ENCODE measurements at regions not wholly inside any gene's neighbourhood (a gene's known extent, or its start where the extent isn't known, plus 50 kb on each side); places are given as distances from the start of the nearest gene placed in this dataset.
"Not testable (repeated sequence)": the region's sequence is repeated elsewhere in the genome, so short reads cannot be mapped to it uniquely, and the experiment has no call there.

DNA sequence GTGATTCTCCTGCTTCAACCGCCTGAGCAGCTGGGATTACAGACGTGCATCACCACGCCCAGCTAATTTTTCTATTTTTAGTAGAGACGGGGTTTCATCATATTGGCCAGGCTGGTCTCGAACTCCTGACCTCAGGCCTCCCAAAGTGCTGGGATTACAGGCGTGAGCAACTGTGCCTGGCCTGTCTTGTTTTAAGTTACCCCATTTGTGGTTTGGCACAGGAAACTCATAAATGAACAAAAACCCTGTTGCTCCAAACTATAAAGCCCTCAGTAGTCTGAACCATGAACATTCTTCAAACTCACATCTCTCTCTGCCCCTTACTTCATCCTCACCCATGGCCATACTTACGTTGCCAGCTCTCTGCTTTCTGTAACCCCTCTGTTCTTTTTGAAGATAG lies 61.7 kb downstream of the RHOU start:
- not testable (repeated sequence) for H3K4me1 ChIP-seq (ENCODE audit: control insufficient read depth in 1 of 2, low read depth in 2 of 2); H3K4me3 ChIP-seq; H3K27ac ChIP-seq; DNase-seq (ENCODE audit: low spot score); H3K27me3 ChIP-seq (replicated peaks; ENCODE audit: insufficient read depth); H3K9me3 ChIP-seq; H3K36me3 ChIP-seq; ATAC-seq (ENCODE audit: insufficient number of reproducible peaks, low FRiP score, low read depth)

DNA sequence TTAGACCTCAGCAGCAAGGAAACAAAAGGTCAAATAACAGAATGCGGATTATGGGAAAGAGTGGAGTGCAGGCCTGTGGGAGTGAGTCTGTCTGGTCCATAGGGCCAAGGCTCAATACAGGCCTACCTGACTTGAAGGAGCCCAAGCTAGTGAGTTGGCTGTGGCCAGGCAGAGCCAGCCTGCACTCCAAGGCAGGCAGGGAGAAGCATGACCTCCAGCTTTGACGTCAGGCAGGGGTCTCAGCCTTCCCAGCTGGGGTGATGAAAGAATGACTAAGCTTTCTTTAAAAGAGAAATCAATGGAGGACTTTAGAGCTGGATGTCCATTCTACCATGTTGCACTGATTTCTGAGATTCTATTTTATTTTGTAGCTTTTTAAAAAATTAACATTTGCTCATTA lies 62.8 kb downstream of the RHOU start:
- no peak overlapping the region for H3K27ac ChIP-seq
- H3K4me1 ChIP-seq (ENCODE audit: control insufficient read depth in 1 of 2, low read depth in 2 of 2) = no peaks in the 10 kb centered on the region
- H3K9me3 ChIP-seq = no peaks in the 10 kb centered on the region
- ATAC-seq (ENCODE audit: insufficient number of reproducible peaks, low FRiP score, low read depth) (no peak), DNase-seq (ENCODE audit: low spot score) (no peak)
- TF ChIP-seq, protein P1, sequence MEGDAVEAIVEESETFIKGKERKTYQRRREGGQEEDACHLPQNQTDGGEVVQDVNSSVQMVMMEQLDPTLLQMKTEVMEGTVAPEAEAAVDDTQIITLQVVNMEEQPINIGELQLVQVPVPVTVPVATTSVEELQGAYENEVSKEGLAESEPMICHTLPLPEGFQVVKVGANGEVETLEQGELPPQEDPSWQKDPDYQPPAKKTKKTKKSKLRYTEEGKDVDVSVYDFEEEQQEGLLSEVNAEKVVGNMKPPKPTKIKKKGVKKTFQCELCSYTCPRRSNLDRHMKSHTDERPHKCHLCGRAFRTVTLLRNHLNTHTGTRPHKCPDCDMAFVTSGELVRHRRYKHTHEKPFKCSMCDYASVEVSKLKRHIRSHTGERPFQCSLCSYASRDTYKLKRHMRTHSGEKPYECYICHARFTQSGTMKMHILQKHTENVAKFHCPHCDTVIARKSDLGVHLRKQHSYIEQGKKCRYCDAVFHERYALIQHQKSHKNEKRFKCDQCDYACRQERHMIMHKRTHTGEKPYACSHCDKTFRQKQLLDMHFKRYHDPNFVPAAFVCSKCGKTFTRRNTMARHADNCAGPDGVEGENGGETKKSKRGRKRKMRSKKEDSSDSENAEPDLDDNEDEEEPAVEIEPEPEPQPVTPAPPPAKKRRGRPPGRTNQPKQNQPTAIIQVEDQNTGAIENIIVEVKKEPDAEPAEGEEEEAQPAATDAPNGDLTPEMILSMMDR (IDR thresholded peaks at IDR 0.05) = no peak
- H3K27me3 ChIP-seq (replicated peaks; ENCODE audit: insufficient read depth) = no peaks in the 10 kb centered on the region
- no peaks in the 10 kb centered on the region for H3K36me3 ChIP-seq
- no peak overlapping the region for H3K4me3 ChIP-seq

DNA sequence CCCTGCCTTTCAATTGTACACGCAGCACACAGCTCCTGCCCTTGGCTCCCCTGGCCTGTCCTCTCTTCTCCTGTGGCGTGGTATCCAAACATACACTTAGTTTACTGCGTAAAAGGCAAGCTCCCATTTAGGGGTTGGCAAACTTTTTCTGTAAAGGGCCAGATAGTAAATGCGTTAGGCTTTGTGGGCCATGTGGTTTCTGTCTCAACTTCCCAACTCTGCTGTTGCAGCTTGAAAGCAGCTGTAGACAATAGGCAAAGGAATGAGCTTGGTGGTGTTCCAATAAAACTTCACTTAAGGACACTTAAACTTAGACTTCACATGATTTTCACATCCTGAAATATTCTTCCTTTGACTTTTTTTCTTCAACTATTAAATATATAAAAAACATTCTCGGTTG lies 63.3 kb downstream of the RHOU start:
- Histone ChIP-seq H3K36me3 (no peaks in the 10 kb centered on the region), H3K4me1 (ENCODE audit: control insufficient read depth in 1 of 2, low read depth in 2 of 2) (no peaks in the 10 kb centered on the region), H3K27ac (no peak overlapping the region), H3K9me3 (no peaks in the 10 kb centered on the region), H3K27me3 (replicated peaks; ENCODE audit: insufficient read depth) (no peaks in the 10 kb centered on the region), H3K4me3 (no peak overlapping the region)
- TF ChIP-seq, protein P1 (IDR thresholded peaks at IDR 0.05) = no peak
- DNase-seq (ENCODE audit: low spot score) (no peak), ATAC-seq (ENCODE audit: insufficient number of reproducible peaks, low FRiP score, low read depth) (no peak)

DNA sequence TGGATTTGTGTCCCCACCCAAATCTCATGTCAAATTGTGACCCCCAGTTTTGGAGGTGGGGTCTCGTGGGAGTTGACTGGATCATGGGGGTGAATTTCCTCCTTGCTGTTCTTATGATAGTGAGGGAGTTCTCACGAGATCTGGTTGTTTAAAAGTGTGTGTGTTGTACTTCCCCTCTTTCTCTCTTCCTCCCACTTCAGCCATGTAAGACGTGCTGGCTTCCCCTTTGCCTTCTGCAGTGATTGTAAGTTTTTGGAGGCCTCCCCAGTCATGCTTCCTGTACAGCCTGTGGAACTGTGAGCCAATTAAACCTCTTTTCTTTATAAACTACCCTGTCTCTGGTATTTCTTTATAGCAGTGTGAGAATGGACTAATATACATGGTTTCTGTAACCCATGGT lies 64.6 kb downstream of the RHOU start:
- TF ChIP-seq, protein P1 (IDR thresholded peaks at IDR 0.05) = no peak
- Histone ChIP-seq H3K4me3 (no peak overlapping the region), H3K9me3 (no peaks in the 10 kb centered on the region), H3K27me3 (replicated peaks; ENCODE audit: insufficient read depth) (no peaks in the 10 kb centered on the region), H3K36me3 (no peaks in the 10 kb centered on the region), H3K4me1 (ENCODE audit: control insufficient read depth in 1 of 2, low read depth in 2 of 2) (no peaks in the 10 kb centered on the region), H3K27ac (no peak overlapping the region)
- DNase-seq (ENCODE audit: low spot score) = no peak
- no peak for ATAC-seq (ENCODE audit: insufficient number of reproducible peaks, low FRiP score, low read depth)

DNA sequence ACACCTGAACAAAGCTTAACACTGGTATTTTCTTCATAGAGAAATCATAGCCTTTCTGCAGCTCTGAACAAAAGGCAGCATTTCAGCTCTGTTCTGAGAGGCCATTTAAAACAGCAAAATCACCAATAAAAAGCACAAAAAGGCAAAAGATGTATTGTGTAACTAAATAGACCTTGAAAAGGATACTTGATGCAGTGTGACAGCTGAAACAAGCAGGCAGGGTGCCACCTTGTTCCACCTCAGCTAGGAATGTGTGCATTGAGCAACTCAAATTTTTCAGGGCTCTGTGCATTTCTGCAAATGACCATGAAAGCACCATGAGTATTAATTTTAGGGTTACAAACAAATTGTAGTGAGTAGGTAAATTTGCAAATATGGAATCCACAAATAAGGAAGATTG lies 65.8 kb downstream of the RHOU start:
- H3K36me3 ChIP-seq = no peaks in the 10 kb centered on the region
- no peak overlapping the region for H3K4me3 ChIP-seq
- no peaks in the 10 kb centered on the region for H3K27me3 ChIP-seq (replicated peaks; ENCODE audit: insufficient read depth)
- no peaks in the 10 kb centered on the region for H3K9me3 ChIP-seq
- no peaks in the 10 kb centered on the region for H3K4me1 ChIP-seq (ENCODE audit: control insufficient read depth in 1 of 2, low read depth in 2 of 2)
- no peak overlapping the region for H3K27ac ChIP-seq
- ATAC-seq (ENCODE audit: insufficient number of reproducible peaks, low FRiP score, low read depth) (no peak), DNase-seq (ENCODE audit: low spot score) (no peak)
- TF ChIP-seq, protein P1 (IDR thresholded peaks at IDR 0.05) = no peak

DNA sequence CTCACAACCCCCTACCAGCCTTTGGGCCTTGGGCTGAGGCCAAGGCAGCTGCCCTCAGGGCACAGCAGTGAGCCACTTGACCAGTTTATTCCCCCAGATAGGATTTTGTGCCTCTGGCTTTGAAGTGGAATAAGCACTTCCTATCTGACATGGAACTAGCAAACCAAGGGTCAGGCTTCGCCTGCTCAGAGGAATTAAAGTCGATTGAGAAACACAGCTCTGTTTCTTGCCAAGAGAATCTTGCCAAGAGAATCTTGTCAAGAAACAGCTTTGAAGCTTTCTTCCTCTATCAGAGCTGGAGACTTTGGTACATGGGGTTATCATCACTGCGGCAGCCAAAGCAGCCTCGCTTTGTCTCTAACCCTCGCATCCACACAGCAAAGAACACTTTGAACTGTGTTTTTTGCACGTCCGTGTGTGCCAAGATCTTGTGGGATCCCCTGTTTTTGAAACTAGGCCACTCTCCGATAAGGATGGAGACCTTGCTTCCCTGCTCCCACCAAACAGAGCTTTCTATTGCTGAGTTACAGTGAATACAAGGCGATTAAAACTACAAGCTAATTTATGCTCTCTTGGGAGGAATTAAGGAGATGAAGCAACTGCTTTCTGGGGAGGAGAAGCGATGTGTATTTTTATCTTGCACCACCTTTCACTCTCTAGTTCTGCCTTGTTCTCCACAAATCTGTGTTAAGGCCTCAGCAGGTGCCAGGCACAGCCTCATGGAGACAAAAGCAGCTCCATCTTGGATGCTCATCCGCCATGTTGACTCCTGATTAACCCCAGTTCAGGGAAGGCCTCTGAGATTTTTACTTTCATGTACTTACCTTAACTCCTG lies 67.3 kb downstream of the RHOU start:
- H3K4me1 ChIP-seq (ENCODE audit: control insufficient read depth in 1 of 2, low read depth in 2 of 2) = no peaks in the 10 kb centered on the region
- H3K27ac ChIP-seq = no peak overlapping the region
- TF ChIP-seq, protein P1 (IDR thresholded peaks at IDR 0.05) = no peak
- H3K4me3 ChIP-seq = no peak overlapping the region
- DNase-seq (ENCODE audit: low spot score) (no peak), ATAC-seq (ENCODE audit: insufficient number of reproducible peaks, low FRiP score, low read depth) (no peak)
- no peaks in the 10 kb centered on the region for H3K27me3 ChIP-seq (replicated peaks; ENCODE audit: insufficient read depth)
- no peaks in the 10 kb centered on the region for H3K36me3 ChIP-seq
- no peaks in the 10 kb centered on the region for H3K9me3 ChIP-seq

Data from thoracic aorta (tissue), 2 donors.